ENCODE measurements at regions not wholly inside any gene's neighbourhood (a gene's known extent, or its start where the extent isn't known, plus 50 kb on each side); places are given as distances from the start of the nearest gene placed in this dataset.
"Not testable (repeated sequence)": the region's sequence is repeated elsewhere in the genome, so short reads cannot be mapped to it uniquely, and the experiment has no call there.

GRCh38 chr2:84212611-84213314 is 246.3 kb downstream of the SUCLG1 start:
- DNase-seq, result no peak

- no peak for DNase-seq
Measured at GRCh38 chr2:84209941-84210340, 249.1 kb downstream of the SUCLG1 start.

GRCh38 chr2:84204995-84205394 is 254.1 kb downstream of the SUCLG1 start:
- DNase-seq, result no peak

GRCh38 chr2:84202166-84202565 is 256.9 kb downstream of the SUCLG1 start:
- no peak for DNase-seq

GRCh38 chr2:84201158-84201557 is 257.9 kb downstream of the SUCLG1 start:
- no peak for DNase-seq

- DNase-seq, result no peak
Measured at GRCh38 chr2:84197901-84198300, 261.2 kb downstream of the SUCLG1 start.

GRCh38 chr2:84194949-84195644 is 264.0 kb downstream of the SUCLG1 start:
- DNase-seq, result no peak

- no peak for DNase-seq
Measured at GRCh38 chr2:84194181-84194580, 264.9 kb downstream of the SUCLG1 start.

- no peak for DNase-seq
Measured at GRCh38 chr2:84187258-84187657, 271.8 kb downstream of the SUCLG1 start.

GRCh38 chr2:84181927-84182326 is 277.2 kb downstream of the SUCLG1 start:
- no peak for DNase-seq

- DNase-seq, result no peak
Measured at GRCh38 chr2:84177733-84178132, 281.3 kb downstream of the SUCLG1 start.

- no peak for DNase-seq
Measured at GRCh38 chr2:84175970-84176369, 283.1 kb downstream of the SUCLG1 start.

- DNase-seq, result no peak
Measured at GRCh38 chr2:84175340-84175739, 283.7 kb downstream of the SUCLG1 start.

GRCh38 chr2:84173041-84173440 is 286.0 kb downstream of the SUCLG1 start:
- no peak for DNase-seq

- no peak for DNase-seq
Measured at GRCh38 chr2:84170979-84171378, 288.1 kb downstream of the SUCLG1 start.

GRCh38 chr2:84169871-84170270 is 289.2 kb downstream of the SUCLG1 start:
- no peak for DNase-seq

GRCh38 chr2:84168552-84168951 is 290.5 kb downstream of the SUCLG1 start:
- not testable (repeated sequence) for DNase-seq

- DNase-seq, result no peak
Measured at GRCh38 chr2:84165256-84165655, 293.8 kb downstream of the SUCLG1 start.

- DNase-seq, result no peak
Measured at GRCh38 chr2:84160453-84160852, 298.6 kb downstream of the SUCLG1 start.

- no peak for DNase-seq
Measured at GRCh38 chr2:84158605-84159004, 300.5 kb downstream of the SUCLG1 start.

GRCh38 chr2:84152462-84152861 is 306.6 kb downstream of the SUCLG1 start:
- DNase-seq, result no peak

- no peak for DNase-seq
Measured at GRCh38 chr2:84144345-84144744, 314.7 kb downstream of the SUCLG1 start.

GRCh38 chr2:84137034-84137433 is 322.0 kb downstream of the SUCLG1 start:
- DNase-seq, result no peak

- no peak for DNase-seq
Measured at GRCh38 chr2:84132370-84132769, 326.7 kb downstream of the SUCLG1 start.

All from NCI-H1694 (cell line).